Right lung (tissue), 2 donors: ENCODE measurements at regions not wholly inside any gene's neighbourhood (a gene's known extent, or its start where the extent isn't known, plus 50 kb on each side); places are given as distances from the start of the nearest gene placed in this dataset.

Source experiments
- DNase-seq, 2 donors: peaks; one replicate each; pipeline ENCODE4 v3.0.0-alpha.2; 2013

GRCh38 chr16:54443839-54444238 lies 157.3 kb upstream of the IRX3 start:
- no peak for DNase-seq

GRCh38 chr16:54443352-54443751 lies 156.8 kb upstream of the IRX3 start:
- no peak for DNase-seq

DNA sequence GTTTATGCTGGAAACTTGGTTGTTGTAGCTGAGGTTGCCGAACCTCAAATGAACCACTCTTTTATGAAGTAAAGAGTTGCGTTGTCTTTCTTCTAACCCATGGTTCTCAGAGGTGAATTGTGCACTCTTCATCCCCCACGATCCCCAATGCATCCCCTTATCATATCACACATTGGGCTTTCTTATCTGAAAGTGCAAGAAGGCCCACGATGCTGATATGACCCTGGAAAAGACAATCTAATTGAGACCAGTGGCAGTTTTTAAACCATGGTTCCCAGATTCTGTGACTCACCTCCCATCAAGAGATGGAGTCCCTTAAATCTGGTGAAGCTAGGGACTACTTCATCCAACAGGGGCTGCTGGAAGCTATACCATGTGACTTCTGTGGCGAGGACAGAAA lies 156.3 kb upstream of the IRX3 start:
- DNase-seq = no peak

- DNase-seq = no peak
These were observed 151.9 kb upstream of the IRX3 start for GRCh38 chr16:54438469-54438868.

GRCh38 chr16:54437921-54438320 lies 151.3 kb upstream of the IRX3 start:
- DNase-seq = no peak

DNA sequence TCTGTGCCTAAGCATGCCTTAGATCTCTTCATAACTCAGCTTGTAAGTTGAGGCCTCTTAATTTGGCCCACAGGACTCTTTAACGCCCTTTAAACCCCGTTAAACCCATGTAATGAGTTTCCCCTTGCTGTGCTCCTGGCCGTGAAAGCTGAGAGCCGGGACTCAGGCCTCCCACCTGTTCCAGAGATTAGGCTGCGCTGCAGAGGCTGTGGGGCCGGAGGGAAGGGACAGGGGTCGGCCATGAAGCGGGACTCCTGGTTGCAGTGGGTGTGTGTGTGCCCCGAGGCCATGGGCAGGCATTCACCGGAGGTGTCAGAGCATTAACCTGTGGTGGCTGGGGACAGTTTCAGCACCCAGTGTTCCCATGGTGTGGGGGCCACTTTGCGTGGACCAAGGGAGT lies 150.8 kb upstream of the IRX3 start:
- DNase-seq = no peak

DNA sequence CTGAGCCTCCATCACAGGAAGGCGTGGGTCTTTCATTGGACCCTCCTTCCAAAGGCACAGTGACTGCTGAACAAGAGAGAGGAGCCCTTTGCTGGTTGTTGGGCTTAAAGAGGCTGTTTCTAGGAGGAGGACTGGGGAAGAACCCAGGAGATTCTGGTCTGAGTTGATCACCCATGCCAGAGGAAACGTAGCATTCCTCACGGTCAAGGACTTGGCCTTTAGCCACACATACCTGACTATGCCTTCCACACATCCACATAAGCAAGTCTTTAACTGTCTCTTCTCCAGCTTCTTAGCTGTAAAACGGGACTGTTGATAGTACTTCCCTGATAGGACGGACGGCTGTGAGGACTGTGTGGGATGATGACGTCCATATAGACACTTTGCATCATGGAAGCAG lies 149.8 kb upstream of the IRX3 start:
- DNase-seq = no peak

GRCh38 chr16:54434859-54435258 lies 148.3 kb upstream of the IRX3 start:
- DNase-seq = no peak

GRCh38 chr16:54432897-54433229 lies 146.3 kb upstream of the IRX3 start:
- DNase-seq = no peak

DNA sequence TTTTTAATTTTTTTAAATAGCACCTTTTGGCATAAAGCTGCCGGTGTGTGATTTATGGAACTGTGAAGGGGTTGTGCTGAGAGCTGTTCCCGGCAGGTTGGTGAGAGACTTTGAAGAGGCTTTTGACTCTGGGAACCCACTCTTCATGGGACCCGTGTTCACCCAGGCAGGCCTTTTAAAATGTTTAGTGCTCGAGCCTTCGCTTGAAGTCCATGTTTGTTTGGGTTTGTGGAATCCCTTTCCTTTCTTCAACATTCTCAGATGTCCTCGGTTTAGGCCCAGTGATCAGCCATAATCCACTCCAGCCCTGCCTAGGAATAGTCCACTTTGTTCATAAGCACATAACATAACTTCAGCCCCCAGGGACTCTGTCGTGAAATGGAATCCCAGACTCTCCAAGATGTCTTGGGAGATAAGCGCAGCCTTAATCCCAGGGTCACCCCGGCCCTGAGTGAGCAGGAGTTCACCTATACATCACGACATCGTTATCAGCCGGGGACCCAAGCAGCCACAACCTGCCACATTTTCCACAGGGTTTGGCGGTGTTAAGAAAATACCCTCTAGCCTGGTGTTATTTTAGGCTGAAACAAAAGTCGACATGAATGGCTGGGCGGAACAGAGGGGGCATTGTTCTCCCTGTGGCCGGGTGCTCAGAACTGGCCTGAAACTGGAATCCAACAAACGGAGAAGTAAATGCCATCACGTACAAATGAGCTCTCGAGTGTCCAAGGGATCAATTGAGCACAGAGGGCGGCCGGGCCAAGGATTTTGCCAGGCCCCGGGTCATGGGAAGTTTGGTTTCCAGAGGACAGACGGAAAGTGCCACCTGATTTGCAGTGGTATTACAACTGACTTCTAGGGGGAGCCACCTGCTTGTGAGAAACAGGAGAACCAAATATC lies 145.7 kb upstream of the IRX3 start:
- no peak for DNase-seq

- DNase-seq = no peak
These were observed 144.7 kb upstream of the IRX3 start for GRCh38 chr16:54431041-54431996.

DNA sequence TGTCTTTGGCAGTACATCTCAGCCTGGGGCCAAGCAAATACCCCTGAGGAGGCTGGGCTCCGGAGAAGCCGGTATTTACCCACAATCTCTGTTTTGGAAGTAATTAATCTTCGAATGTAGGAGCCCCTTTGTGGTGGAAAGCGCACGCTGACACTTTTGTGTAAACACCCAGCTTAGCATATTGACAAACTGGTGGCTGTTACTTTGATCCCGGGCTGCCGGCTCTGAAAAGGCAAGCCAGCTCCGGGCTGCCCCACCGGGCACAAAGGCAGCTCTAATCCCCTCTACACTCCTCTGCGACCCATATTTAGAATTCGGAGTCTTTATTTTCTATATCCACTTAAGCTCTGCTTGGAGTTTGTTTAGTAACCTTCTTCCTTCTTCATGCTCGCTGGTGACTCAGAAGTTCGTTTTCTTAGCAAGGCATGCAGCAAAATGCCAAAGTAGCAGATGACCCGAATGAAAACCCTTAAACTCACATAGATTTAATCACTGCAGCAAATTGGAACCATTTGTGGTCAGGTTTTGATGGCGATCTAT lies 144.0 kb upstream of the IRX3 start:
- no peak for DNase-seq

DNA sequence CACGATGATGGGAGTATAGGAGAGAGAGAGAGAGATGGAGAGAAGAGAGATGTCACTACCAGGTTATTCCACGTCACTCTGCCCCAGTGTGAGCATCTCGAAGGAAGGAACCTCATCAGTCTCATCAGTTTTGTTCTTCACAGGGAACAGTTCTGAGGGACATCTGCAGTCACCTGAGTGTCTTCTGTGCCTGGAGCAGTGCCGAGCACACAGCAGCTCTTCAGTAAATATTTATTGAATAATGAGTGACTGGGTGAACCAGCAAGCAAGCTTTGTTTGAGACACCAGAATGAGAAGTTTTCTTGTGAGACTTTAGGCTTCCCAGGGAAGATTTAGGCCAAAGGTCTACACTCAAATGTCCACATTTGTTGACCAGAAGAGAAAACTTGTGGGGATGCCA lies 142.4 kb upstream of the IRX3 start:
- DNase-seq = no peak

GRCh38 chr16:54426553-54426849 lies 139.9 kb upstream of the IRX3 start:
- DNase-seq = no peak

DNA sequence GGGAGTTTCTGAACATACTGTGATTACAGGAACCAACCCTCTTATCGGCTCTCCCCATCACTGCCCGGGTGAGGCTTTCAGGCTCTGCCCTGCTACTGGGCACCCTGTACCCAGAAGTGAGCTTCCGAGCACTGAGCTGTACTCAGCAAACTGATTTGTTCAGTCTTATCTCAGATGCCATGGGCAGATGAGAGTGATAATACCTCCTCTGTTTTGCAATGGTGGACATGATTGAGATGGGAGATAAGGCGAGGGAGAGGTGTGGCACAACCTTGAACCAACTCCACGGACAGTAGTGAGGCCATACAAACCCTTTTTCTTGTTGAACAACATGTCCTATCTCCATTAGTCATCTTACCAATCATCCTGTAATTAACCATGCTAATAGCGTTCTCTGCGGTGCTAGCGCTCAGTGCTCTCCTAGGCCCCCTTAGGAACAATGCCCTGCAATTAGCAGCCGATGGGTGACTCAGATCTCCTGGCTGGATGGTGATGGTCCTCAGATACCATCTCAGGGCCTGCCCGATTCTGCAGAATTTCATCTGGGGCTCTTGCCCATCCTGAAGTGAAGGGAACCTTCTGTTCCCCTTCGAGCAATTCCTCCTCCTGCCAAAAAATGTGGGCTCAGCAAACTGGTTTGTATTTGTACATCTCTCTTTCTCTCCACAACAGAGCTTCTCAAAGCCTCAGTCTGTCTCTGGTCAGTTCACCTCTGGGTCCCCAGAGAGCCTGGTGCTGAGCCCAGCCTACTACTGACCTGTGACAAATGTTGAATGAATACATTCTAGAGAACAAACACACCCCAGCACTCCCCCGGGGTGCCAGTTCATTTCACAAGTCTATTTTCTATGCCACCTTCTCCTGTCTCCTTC lies 139.3 kb upstream of the IRX3 start:
- DNase-seq = no peak

DNA sequence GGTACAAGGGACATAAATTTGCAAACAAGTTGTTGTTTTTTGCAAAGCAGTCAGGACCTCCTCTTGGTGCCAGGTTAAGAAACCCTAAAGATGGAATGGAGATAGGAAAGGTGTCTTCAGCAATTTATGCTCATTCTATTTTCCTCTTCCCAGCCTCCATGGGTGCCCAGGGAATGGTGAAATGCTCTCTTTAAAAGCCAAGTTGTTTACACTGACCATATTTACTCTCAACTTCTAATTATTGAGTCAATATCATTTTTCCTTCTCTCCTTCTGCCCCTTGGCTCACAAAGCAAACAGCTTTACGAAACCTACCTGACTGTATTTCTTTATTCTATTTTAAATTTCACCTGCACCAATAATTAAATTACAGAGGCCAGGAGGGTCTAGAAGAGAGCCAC lies 138.5 kb upstream of the IRX3 start:
- no peak for DNase-seq

GRCh38 chr16:54424043-54424451 lies 137.5 kb upstream of the IRX3 start:
- no peak for DNase-seq

DNA sequence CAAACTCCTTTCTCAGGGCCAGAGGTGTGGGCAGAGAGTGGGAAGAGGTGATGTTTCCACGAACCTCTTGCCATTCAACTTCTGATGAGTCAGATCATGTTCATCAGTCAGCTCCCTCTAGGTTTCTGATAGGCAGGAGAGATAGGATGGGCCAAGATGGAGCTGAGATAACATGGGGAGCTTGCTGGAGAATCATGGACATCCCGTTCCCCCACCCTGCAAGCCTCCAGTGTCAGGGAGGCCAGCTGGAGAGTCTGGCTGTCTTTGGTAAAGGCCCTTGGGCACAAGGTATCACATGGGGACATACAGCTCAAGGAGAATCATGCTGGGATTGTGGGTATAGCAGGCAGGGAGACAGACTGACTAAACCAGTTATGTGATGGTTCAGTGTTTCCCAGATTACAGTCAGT lies 136.0 kb upstream of the IRX3 start:
- DNase-seq = no peak

DNA sequence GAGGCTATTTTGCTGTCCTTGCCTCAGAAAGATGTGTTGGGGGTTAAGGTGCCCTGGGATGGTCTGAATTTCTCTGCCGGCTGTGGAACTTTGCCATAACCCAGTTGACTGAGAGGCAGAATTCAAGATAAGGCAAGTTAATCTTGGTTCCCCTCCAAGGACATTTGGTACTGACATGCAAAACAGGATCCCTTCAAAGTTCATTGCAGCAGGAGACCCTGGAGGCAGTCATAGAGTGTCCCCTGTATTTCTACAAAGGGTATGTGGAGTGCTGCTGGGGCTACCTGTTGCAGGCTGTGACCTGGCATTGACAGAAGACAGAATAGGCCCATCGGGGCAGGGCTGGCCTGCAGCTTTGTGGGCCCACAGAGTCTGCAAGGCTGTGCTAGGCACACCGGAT lies 135.6 kb upstream of the IRX3 start:
- no peak for DNase-seq

DNA sequence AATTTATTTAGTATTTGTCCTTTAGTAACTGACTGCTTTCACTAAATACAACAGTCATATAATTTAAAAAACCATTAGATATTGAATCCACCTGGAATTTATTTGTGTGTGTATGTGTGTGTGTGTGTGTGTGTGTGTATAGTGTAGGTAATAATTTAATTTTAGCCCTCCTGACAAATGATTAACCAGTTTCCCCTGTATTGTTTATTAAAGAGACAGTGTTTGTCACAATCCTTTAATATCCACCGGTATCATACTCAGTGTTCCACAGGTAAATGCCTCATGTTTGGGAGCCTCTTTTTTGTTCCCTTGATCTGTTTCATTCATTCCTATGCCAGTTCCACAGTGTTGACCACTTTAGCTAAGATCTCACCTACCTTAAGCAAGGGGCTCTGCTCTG lies 134.6 kb upstream of the IRX3 start:
- no peak for DNase-seq

GRCh38 chr16:54418903-54419302 lies 132.3 kb upstream of the IRX3 start:
- no peak for DNase-seq

- no peak for DNase-seq
These were observed 130.8 kb upstream of the IRX3 start for GRCh38 chr16:54417384-54417783.
